ENCODE measurements at regions not wholly inside any gene's neighbourhood (a gene's known extent, or its start where the extent isn't known, plus 50 kb on each side); places are given as distances from the start of the nearest gene placed in this dataset.
A peak's percentile ranks its signal among the peaks of the same experiment; 100 is the strongest.

DNA sequence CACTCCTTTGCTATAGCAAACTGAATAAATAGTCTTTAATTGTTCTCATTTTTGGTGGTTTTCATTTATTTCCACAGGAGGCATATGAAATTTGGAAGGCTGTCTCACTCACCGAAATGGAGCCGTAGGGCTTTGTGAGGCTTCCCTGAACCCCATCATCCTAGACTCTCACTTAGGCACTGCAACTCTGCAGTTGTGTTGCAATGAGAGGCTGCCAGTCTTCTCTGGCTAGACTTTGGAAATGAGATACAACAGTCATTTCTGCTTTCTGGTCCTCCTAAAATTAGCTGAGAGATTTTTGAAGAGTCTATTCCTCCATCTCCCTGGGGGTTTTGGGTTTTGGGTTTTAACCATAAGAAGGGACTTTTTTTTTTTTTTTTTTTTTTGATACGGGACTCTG lies 146.5 kb downstream of the SH3BGRL start:
- TF ChIP-seq, protein P1, sequence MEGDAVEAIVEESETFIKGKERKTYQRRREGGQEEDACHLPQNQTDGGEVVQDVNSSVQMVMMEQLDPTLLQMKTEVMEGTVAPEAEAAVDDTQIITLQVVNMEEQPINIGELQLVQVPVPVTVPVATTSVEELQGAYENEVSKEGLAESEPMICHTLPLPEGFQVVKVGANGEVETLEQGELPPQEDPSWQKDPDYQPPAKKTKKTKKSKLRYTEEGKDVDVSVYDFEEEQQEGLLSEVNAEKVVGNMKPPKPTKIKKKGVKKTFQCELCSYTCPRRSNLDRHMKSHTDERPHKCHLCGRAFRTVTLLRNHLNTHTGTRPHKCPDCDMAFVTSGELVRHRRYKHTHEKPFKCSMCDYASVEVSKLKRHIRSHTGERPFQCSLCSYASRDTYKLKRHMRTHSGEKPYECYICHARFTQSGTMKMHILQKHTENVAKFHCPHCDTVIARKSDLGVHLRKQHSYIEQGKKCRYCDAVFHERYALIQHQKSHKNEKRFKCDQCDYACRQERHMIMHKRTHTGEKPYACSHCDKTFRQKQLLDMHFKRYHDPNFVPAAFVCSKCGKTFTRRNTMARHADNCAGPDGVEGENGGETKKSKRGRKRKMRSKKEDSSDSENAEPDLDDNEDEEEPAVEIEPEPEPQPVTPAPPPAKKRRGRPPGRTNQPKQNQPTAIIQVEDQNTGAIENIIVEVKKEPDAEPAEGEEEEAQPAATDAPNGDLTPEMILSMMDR (IDR thresholded peaks at IDR 0.05) = no peak
- ATAC-seq (ENCODE audit: low FRiP score) (no peak), DNase-seq (ENCODE audit: low spot score) (no peak)

GRCh38 chrX:81354954-81355353 lies 153.1 kb downstream of the SH3BGRL start:
- ATAC-seq (ENCODE audit: low FRiP score) (no peak), DNase-seq (ENCODE audit: low spot score) (no peak)
- TF ChIP-seq, protein P1 (IDR thresholded peaks at IDR 0.05) = no peak

DNA sequence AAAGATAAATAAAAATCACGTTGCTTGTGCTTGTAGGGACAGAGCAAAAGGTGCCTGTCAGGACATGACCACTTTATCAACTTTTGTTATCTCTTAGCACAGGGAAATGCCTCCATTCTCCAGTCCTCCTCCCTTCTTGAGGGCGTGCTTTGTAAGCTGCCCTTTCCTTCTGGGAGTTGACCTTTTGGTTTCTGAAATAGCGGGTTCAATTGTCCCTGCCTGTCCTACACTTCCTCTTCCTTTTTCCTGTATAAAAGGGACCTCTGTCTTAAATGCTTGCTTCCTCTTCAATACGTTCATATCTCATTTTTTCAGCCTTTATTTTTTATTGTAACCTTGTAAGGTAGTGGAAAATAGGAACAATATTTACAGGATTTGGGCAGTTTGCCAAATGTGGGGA lies 153.5 kb downstream of the SH3BGRL start:
- no peak for DNase-seq (ENCODE audit: low spot score)
- ATAC-seq (ENCODE audit: low FRiP score) = no peak
- TF ChIP-seq, protein P1 (IDR thresholded peaks at IDR 0.05) = no peak

GRCh38 chrX:81367291-81367690 lies 165.4 kb downstream of the SH3BGRL start:
- TF ChIP-seq, protein P1 (IDR thresholded peaks at IDR 0.05) = no peak
- DNase-seq (ENCODE audit: low spot score) (no peak), ATAC-seq (ENCODE audit: low FRiP score) (no peak)

DNA sequence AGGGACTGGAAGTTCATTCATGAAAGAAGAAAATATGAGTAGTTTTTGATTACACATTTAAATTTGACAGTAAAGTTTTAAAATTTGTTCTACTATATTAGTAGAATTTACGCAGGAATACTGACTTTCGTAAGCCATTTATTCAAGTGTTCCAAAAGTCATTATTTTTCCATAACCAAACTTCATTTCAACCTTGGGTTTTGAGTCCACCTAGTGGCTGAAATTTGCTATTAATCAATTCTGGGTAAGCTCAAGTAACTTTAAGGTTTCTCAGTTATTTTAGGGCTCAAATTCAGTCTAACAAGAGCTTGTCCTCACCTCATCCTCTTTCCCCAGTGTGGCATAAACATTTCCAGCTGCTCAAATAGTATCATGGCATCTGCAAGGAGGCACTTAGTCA lies 175.4 kb downstream of the SH3BGRL start:
- DNase-seq (ENCODE audit: low spot score) = no peak
- TF ChIP-seq, protein P1 (IDR thresholded peaks at IDR 0.05) = peak in 1 of 3 donors; percentile 12
- no peak for ATAC-seq (ENCODE audit: low FRiP score)

DNA sequence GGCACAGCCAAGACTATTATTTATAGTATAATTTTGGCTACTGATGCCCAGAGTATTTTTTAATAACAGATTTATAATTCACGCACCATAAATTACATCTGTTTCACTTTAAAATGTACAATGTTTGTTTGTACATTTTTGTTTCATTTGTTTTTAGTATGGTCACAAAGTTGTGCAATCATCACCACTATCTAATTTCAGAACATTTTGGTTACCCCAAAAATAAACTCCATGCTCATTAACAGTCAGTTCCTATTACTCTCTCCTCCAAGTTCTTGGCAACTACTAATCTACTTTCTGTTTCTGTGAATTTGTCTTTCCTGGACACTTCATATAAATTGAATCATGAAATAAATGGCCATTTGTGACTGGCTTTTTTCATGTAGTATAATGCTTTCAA lies 176.7 kb downstream of the SH3BGRL start:
- TF ChIP-seq, protein P1 (IDR thresholded peaks at IDR 0.05) = no peak
- DNase-seq (ENCODE audit: low spot score) (no peak), ATAC-seq (ENCODE audit: low FRiP score) (no peak)

GRCh38 chrX:81390237-81390636 lies 188.3 kb downstream of the SH3BGRL start:
- TF ChIP-seq, protein P1 (IDR thresholded peaks at IDR 0.05) = no peak
- no peak for ATAC-seq (ENCODE audit: low FRiP score)

More at GRCh38 chrX:81390237-81390636, 188.3 kb downstream of the SH3BGRL start:
- no peak for DNase-seq (ENCODE audit: low spot score)

Measured in omental fat pad (tissue), 3 donors.